HEK293 (cell line): ENCODE measurements at regions not wholly inside any gene's neighbourhood (a gene's known extent, or its start where the extent isn't known, plus 50 kb on each side); places are given as distances from the start of the nearest gene placed in this dataset.

ENCODE experiments used
- CTCF ChIA-PET: fragments of 350-600 bp; formaldehyde crosslinking; extraction: SDS; loops from one replicate; lab custom pipeline; 2021; ENCODE audit warnings: antibody characterized with exemption; lab: Yijun Ruan, JAX
- POLR2A ChIA-PET: fragments of 300-600 bp; formaldehyde crosslinking; extraction: SDS; loops from one replicate; lab custom pipeline; 2020; ENCODE audit warnings: antibody characterized with exemption, inconsistent platforms; lab: Yijun Ruan, JAX
- H3K27ac ChIP-seq: fragments of 200-500 bp; sonication (Bioruptor generic); 2 replicates; pipeline ENCODE4 v1.5.1; 2014; ENCODE audit warnings: low read depth, low read length, control low read depth, inconsistent platforms; ENCODE audit errors: extremely low read depth
- H3K36me3 ChIP-seq, 2 experiments: fragments of 200-500 bp in 1 of 2; sonication (Bioruptor generic) in 1 of 2; 1 replicate in 1 of 2; 2 replicates in 1 of 2; pipeline ENCODE4 v1.5.1; 2014 to 2017; ENCODE audit warnings: inconsistent platforms in 2 of 2, low read length in 2 of 2; ENCODE audit not compliant: control insufficient read depth in 2 of 2, insufficient read depth in 1 of 2
- H3K4me1 ChIP-seq: fragments of 200-500 bp; sonication (Bioruptor generic); 2 replicates; pipeline ENCODE4 v1.5.1; 2014; ENCODE audit warnings: mild to moderate bottlenecking, low read length, inconsistent platforms; ENCODE audit not compliant: control insufficient read depth, insufficient read depth
- H3K4me3 ChIP-seq: 2 replicates; pipeline ENCODE4 v1.5.1; 2011; ENCODE audit warnings: low read depth, mild to moderate bottlenecking, control low read depth, low read length, moderate library complexity
- H3K9me3 ChIP-seq: fragments of 200-500 bp; sonication (Bioruptor generic); 2 replicates; pipeline ENCODE4 v1.5.1; 2014; ENCODE audit warnings: low read depth, low read length, inconsistent platforms; ENCODE audit not compliant: control insufficient read depth, insufficient read depth
- GFI1B ChIP-seq: fragments of 450-650 bp; formaldehyde crosslinking; IDR thresholded peaks from 2 replicates; pipeline ENCODE4 v1.5.1; 2016; ENCODE audit warnings: missing biosample characterization, missing genetic modification characterization
- GLI2 ChIP-seq: fragments of 450-650 bp; formaldehyde crosslinking; IDR thresholded peaks from 2 replicates; pipeline ENCODE4; 2017; ENCODE audit warnings: missing biosample characterization, missing genetic modification characterization, low read depth, borderline replicate concordance
- GLIS2 ChIP-seq: fragments of 450-650 bp; formaldehyde crosslinking; IDR thresholded peaks from 2 replicates; pipeline ENCODE4 v1.5.1; 2016; ENCODE audit warnings: missing biosample characterization, missing genetic modification characterization
- HOXA7 ChIP-seq: sonication (generic); formaldehyde crosslinking; IDR thresholded peaks from 2 replicates; pipeline ENCODE4 v1.8.1; 2022; ENCODE audit warnings: missing genetic modification reagents, borderline replicate concordance
- KLF1 ChIP-seq: fragments of 450-650 bp; formaldehyde crosslinking; IDR thresholded peaks from 2 replicates; pipeline ENCODE4 v1.5.1; 2016; ENCODE audit warnings: missing biosample characterization, missing genetic modification characterization
- PATZ1 ChIP-seq: fragments of 450-650 bp; formaldehyde crosslinking; IDR thresholded peaks from 2 replicates; pipeline ENCODE4 v1.5.1; 2016; ENCODE audit warnings: missing biosample characterization, missing genetic modification characterization
- PRDM6 ChIP-seq: fragments of 450-650 bp; formaldehyde crosslinking; IDR thresholded peaks from 2 replicates; pipeline ENCODE4 v1.5.1; 2017; ENCODE audit warnings: missing biosample characterization, missing genetic modification characterization
- REPIN1 ChIP-seq: fragments of 450-650 bp; formaldehyde crosslinking; IDR thresholded peaks from 2 replicates; pipeline ENCODE4 v1.5.1; 2017; ENCODE audit warnings: missing biosample characterization, missing genetic modification characterization, low read depth
- SCRT1 ChIP-seq: fragments of 450-650 bp; formaldehyde crosslinking; IDR thresholded peaks from 2 replicates; pipeline ENCODE4 v1.5.1; 2016; ENCODE audit warnings: missing biosample characterization, missing genetic modification characterization, borderline replicate concordance
- TCF7L2 ChIP-seq: IDR thresholded peaks from 2 replicates; pipeline ENCODE4 v1.6.1; 2011; ENCODE audit warnings: low read depth, mild to moderate bottlenecking, inconsistent platforms, low read length, moderate library complexity, borderline replicate concordance
- TRIM28 ChIP-seq: IDR thresholded peaks from 2 replicates; pipeline ENCODE4 v1.6.1; 2011; ENCODE audit warnings: low read length, control low read depth, borderline replicate concordance
- ZBTB21 ChIP-seq: fragments of 450-650 bp; formaldehyde crosslinking; IDR thresholded peaks from 2 replicates; pipeline ENCODE4 v1.5.1; 2017; ENCODE audit warnings: missing biosample characterization, missing genetic modification characterization
- ZBTB7A ChIP-seq: fragments of 450-650 bp; formaldehyde crosslinking; IDR thresholded peaks from 2 replicates; pipeline ENCODE4 v1.5.1; 2016; ENCODE audit warnings: low read depth, missing biosample characterization, missing genetic modification characterization
- ZFP69B ChIP-seq: fragments of 450-650 bp; formaldehyde crosslinking; IDR thresholded peaks from 2 replicates; pipeline ENCODE4 v1.5.1; 2016; ENCODE audit warnings: missing biosample characterization, missing genetic modification characterization
- ZNF132 ChIP-seq: fragments of 450-650 bp; formaldehyde crosslinking; IDR thresholded peaks from 2 replicates; pipeline ENCODE4 v1.5.1; 2017; ENCODE audit warnings: missing biosample characterization, missing genetic modification characterization, borderline replicate concordance
- ZNF133 ChIP-seq: fragments of 450-650 bp; formaldehyde crosslinking; IDR thresholded peaks from 2 replicates; pipeline ENCODE4 v1.5.1; 2016; ENCODE audit warnings: missing biosample characterization, missing genetic modification characterization
- ZNF146 ChIP-seq: fragments of 450-650 bp; formaldehyde crosslinking; IDR thresholded peaks from 2 replicates; pipeline ENCODE4 v1.5.1; 2016; ENCODE audit warnings: missing biosample characterization, missing genetic modification characterization
- ZNF16 ChIP-seq: fragments of 450-650 bp; formaldehyde crosslinking; IDR thresholded peaks from 2 replicates; pipeline ENCODE4 v1.5.1; 2016; ENCODE audit warnings: low read depth, missing biosample characterization, missing genetic modification characterization
- ZNF202 ChIP-seq: fragments of 450-650 bp; formaldehyde crosslinking; IDR thresholded peaks from 2 replicates; pipeline ENCODE4 v1.5.1; 2016; ENCODE audit warnings: missing biosample characterization, missing genetic modification characterization, borderline replicate concordance
- ZNF274 ChIP-seq, 2 experiments: fragments of 200-500 bp in 1 of 2; fragments of 450-650 bp in 1 of 2; sonication (Bioruptor generic) in 1 of 2; formaldehyde crosslinking in 1 of 2; IDR thresholded peaks; 2 replicates each; pipeline versions ENCODE4 v1.5.1 to v1.6.1; 2014 to 2016; ENCODE audit warnings: borderline replicate concordance in 1 of 2, inconsistent platforms in 1 of 2, low read length in 1 of 2, missing biosample characterization in 1 of 2, missing genetic modification characterization in 1 of 2
- ZNF280C ChIP-seq: fragments of 450-650 bp; formaldehyde crosslinking; IDR thresholded peaks from 2 replicates; pipeline ENCODE4 v1.5.1; 2016; ENCODE audit warnings: missing biosample characterization, missing genetic modification characterization
- ZNF416 ChIP-seq: fragments of 450-650 bp; formaldehyde crosslinking; IDR thresholded peaks from 2 replicates; pipeline ENCODE4 v1.5.1; 2016; ENCODE audit warnings: missing biosample characterization, missing genetic modification characterization
- ZNF423 ChIP-seq: fragments of 450-650 bp; formaldehyde crosslinking; IDR thresholded peaks from 2 replicates; pipeline ENCODE4 v1.5.1; 2016; ENCODE audit warnings: missing biosample characterization, missing genetic modification characterization
- ZNF521 ChIP-seq: fragments of 450-650 bp; formaldehyde crosslinking; IDR thresholded peaks from 2 replicates; pipeline ENCODE4 v1.5.1; 2017; ENCODE audit warnings: missing biosample characterization, mild to moderate bottlenecking, missing genetic modification characterization
- ZNF530 ChIP-seq: fragments of 450-650 bp; formaldehyde crosslinking; IDR thresholded peaks from 2 replicates; pipeline ENCODE4 v1.5.1; 2016; ENCODE audit warnings: low read depth, missing biosample characterization, missing genetic modification characterization
- ZNF571 ChIP-seq: fragments of 450-650 bp; formaldehyde crosslinking; IDR thresholded peaks from 2 replicates; pipeline ENCODE4 v1.5.0; 2017; ENCODE audit warnings: missing biosample characterization, missing genetic modification characterization
- ZSCAN16 ChIP-seq: fragments of 450-650 bp; formaldehyde crosslinking; IDR thresholded peaks from 2 replicates; pipeline ENCODE4 v1.5.1; 2016; ENCODE audit warnings: missing biosample characterization, missing genetic modification characterization
- ZXDB ChIP-seq: fragments of 450-650 bp; formaldehyde crosslinking; IDR thresholded peaks from 2 replicates; pipeline ENCODE4 v1.5.1; 2016; ENCODE audit warnings: missing biosample characterization, missing genetic modification characterization

GRCh38 chr11:133638921-133639320 is 106.6 kb upstream of the OPCML start:
- TF ChIP-seq ZNF280C (no peak), PRDM6 (tag by site-specific recombination) (no peak), ZFP69B (tag by site-specific recombination) (no peak), ZBTB21 (tag by site-specific recombination) (no peak), GLI2 (tag by site-specific recombination) (no peak), REPIN1 (no peak), GFI1B (no peak), ZNF416 (tag by site-specific recombination) (no peak), ZNF423 (tag by site-specific recombination) (no peak), GLIS2 (tag by site-specific recombination) (no peak), ZNF274 (IDR thresholded peaks at IDR 0.05; ENCODE audit: low read length) (no peak), ZNF274 (tag by site-specific recombination; IDR thresholded peaks at IDR 0.05; ENCODE audit: borderline replicate concordance) (no peak), ZNF571 (tag by site-specific recombination) (no peak), ZNF530 (tag by site-specific recombination) (no peak), SCRT1 (tag by site-specific recombination) (no peak), ZNF16 (no peak), ZXDB (tag by site-specific recombination) (no peak), PATZ1 (tag by site-specific recombination) (no peak), TCF7L2 (no peak), ZNF202 (tag by site-specific recombination) (no peak), ZSCAN16 (tag by site-specific recombination) (no peak)
- H3K4me1 ChIP-seq: no peaks in the 10 kb centered on the region
- ChIA-PET POLR2A (no interaction called here), CTCF (no interaction called here)
- no peak overlapping the region for H3K27ac ChIP-seq
- no peaks in the 10 kb centered on the region for H3K9me3 ChIP-seq
- no peak overlapping the region for H3K4me3 ChIP-seq
- H3K36me3 ChIP-seq: no peaks in the 10 kb centered on the region

GRCh38 chr11:133636711-133637355 is 104.5 kb upstream of the OPCML start:
- Histone ChIP-seq H3K36me3 (no peaks in the 10 kb centered on the region), H3K27ac (no peak overlapping the region), H3K4me3 (no peak overlapping the region), H3K4me1 (no peaks in the 10 kb centered on the region), H3K9me3 (no peaks in the 10 kb centered on the region)
- CTCF ChIA-PET: interaction anchor here (0.8 to 1.1 kb wide), 2 partner anchors 170 to 184 kb away, joined by 3 read pairs; no protein-coding TSS in a partner anchor
- TF ChIP-seq ZNF146 (tag by site-specific recombination) (no peak), ZNF132 (tag by site-specific recombination) (no peak), KLF1 (tag by site-specific recombination) (no peak), ZNF133 (tag by site-specific recombination) (no peak), HOXA7 (no peak), ZBTB7A (tag by site-specific recombination) (no peak), ZNF521 (tag by site-specific recombination) (no peak), TRIM28 (no peak)
- POLR2A ChIA-PET: no interaction called here
